ENCODE measurements at regions not wholly inside any gene's neighbourhood (a gene's known extent, or its start where the extent isn't known, plus 50 kb on each side); places are given as distances from the start of the nearest gene placed in this dataset.

DNA sequence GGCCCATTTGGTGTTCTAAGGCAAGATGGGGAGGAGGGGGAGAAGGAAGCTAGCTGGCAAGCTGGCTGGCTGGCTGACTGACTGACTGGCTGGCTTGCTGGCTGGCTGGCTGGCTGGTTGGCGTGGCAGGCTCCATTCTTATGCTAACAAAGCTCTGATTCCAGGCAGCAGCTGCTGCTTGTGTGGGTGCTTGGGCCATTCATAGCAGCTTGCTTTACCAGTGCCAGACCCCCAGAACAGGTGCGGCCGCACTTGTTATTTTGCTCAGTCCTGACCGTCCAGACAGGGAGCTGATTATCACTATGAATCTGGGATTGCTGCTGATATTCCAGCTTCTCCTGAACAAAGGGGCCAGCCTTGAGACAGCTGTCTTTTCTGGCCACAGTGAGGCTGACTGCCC is 131.2 kb upstream of the PAK3 start:
- no peak for TF ChIP-seq EP300 (IDR thresholded peaks at IDR 0.05)
- TF ChIP-seq JUNB (IDR thresholded peaks at IDR 0.05): no peak
- TF ChIP-seq POLR2A (IDR thresholded peaks at IDR 0.05; ENCODE audit: low read length): no peak
- TF ChIP-seq KDM1A (IDR thresholded peaks at IDR 0.05; ENCODE audit: low read depth): no peak
- TF ChIP-seq, protein P1, sequence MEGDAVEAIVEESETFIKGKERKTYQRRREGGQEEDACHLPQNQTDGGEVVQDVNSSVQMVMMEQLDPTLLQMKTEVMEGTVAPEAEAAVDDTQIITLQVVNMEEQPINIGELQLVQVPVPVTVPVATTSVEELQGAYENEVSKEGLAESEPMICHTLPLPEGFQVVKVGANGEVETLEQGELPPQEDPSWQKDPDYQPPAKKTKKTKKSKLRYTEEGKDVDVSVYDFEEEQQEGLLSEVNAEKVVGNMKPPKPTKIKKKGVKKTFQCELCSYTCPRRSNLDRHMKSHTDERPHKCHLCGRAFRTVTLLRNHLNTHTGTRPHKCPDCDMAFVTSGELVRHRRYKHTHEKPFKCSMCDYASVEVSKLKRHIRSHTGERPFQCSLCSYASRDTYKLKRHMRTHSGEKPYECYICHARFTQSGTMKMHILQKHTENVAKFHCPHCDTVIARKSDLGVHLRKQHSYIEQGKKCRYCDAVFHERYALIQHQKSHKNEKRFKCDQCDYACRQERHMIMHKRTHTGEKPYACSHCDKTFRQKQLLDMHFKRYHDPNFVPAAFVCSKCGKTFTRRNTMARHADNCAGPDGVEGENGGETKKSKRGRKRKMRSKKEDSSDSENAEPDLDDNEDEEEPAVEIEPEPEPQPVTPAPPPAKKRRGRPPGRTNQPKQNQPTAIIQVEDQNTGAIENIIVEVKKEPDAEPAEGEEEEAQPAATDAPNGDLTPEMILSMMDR (IDR thresholded peaks at IDR 0.05): no peak
- TF ChIP-seq, protein P2, sequence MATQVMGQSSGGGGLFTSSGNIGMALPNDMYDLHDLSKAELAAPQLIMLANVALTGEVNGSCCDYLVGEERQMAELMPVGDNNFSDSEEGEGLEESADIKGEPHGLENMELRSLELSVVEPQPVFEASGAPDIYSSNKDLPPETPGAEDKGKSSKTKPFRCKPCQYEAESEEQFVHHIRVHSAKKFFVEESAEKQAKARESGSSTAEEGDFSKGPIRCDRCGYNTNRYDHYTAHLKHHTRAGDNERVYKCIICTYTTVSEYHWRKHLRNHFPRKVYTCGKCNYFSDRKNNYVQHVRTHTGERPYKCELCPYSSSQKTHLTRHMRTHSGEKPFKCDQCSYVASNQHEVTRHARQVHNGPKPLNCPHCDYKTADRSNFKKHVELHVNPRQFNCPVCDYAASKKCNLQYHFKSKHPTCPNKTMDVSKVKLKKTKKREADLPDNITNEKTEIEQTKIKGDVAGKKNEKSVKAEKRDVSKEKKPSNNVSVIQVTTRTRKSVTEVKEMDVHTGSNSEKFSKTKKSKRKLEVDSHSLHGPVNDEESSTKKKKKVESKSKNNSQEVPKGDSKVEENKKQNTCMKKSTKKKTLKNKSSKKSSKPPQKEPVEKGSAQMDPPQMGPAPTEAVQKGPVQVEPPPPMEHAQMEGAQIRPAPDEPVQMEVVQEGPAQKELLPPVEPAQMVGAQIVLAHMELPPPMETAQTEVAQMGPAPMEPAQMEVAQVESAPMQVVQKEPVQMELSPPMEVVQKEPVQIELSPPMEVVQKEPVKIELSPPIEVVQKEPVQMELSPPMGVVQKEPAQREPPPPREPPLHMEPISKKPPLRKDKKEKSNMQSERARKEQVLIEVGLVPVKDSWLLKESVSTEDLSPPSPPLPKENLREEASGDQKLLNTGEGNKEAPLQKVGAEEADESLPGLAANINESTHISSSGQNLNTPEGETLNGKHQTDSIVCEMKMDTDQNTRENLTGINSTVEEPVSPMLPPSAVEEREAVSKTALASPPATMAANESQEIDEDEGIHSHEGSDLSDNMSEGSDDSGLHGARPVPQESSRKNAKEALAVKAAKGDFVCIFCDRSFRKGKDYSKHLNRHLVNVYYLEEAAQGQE (IDR thresholded peaks at IDR 0.05): no peak
- no peak for TF ChIP-seq ESRRA (IDR thresholded peaks at IDR 0.05; ENCODE audit: borderline replicate concordance, low read length)
- TF ChIP-seq MYC (IDR thresholded peaks at IDR 0.05; ENCODE audit: borderline replicate concordance, low read length): no peak
- TF ChIP-seq, protein P3, sequence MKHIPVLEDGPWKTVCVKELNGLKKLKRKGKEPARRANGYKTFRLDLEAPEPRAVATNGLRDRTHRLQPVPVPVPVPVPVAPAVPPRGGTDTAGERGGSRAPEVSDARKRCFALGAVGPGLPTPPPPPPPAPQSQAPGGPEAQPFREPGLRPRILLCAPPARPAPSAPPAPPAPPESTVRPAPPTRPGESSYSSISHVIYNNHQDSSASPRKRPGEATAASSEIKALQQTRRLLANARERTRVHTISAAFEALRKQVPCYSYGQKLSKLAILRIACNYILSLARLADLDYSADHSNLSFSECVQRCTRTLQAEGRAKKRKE (CRISPR knock-in tag; IDR thresholded peaks at IDR 0.05; ENCODE audit: low read depth): no peak
- no peak for TF ChIP-seq RAD21 (conservative IDR thresholded peaks at IDR 0.05 in 1 of 2, IDR thresholded peaks at IDR 0.05 in 1 of 2)
